GM18507 (cell line): ENCODE measurements at regions not wholly inside any gene's neighbourhood (a gene's known extent, or its start where the extent isn't known, plus 50 kb on each side); places are given as distances from the start of the nearest gene placed in this dataset.

Source experiments
- DNase-seq: peaks from one replicate; pipeline ENCODE4 v3.0.0; 2011; ENCODE audit warnings: low read depth; ENCODE audit not compliant: insufficient read length; ENCODE audit errors: extremely low spot score
- FAIRE-seq: peaks from 2 replicates; lab custom pipeline; 2011; peaks lifted over from hg19 to GRCh38; lab: Jason Lieb, UNC

- no peak for FAIRE-seq
Observed at GRCh38 chr11:70630068-70630467, 231.7 kb downstream of the CTTN start.

GRCh38 chr11:70630816-70631623 lies 232.7 kb downstream of the CTTN start:
- FAIRE-seq, result no peak
- DNase-seq, result no peak

More at GRCh38 chr11:70630068-70630467, 231.7 kb downstream of the CTTN start:
- no peak for DNase-seq

- no peak for DNase-seq
- no peak for FAIRE-seq
Observed at GRCh38 chr11:70631624-70632047, 233.3 kb downstream of the CTTN start.

GRCh38 chr11:70633610-70634009 lies 235.3 kb downstream of the CTTN start:
- DNase-seq (no peak), FAIRE-seq (no peak)

- FAIRE-seq (no peak), DNase-seq (no peak)
Observed at GRCh38 chr11:70636659-70637058, 238.3 kb downstream of the CTTN start.

- no peak for DNase-seq
- FAIRE-seq, result no peak
Observed at GRCh38 chr11:70637186-70637800, 239.0 kb downstream of the CTTN start.

- no peak for DNase-seq
- no peak for FAIRE-seq
Observed at GRCh38 chr11:70637949-70638583, 239.7 kb downstream of the CTTN start.

GRCh38 chr11:70640408-70640807 lies 242.1 kb downstream of the CTTN start:
- DNase-seq (no peak), FAIRE-seq (no peak)

- no peak for DNase-seq
- no peak for FAIRE-seq
Observed at GRCh38 chr11:70641369-70641768, 243.0 kb downstream of the CTTN start.

GRCh38 chr11:70642266-70642665 lies 243.9 kb downstream of the CTTN start:
- DNase-seq (no peak), FAIRE-seq (no peak)

GRCh38 chr11:70643642-70644041 lies 245.3 kb downstream of the CTTN start:
- DNase-seq, result no peak
- FAIRE-seq, result peak; percentile 63

GRCh38 chr11:70644343-70645060 lies 246.2 kb downstream of the CTTN start:
- FAIRE-seq, result no peak
- DNase-seq, result no peak

GRCh38 chr11:70645537-70645936 lies 247.2 kb downstream of the CTTN start:
- DNase-seq, result no peak
- FAIRE-seq, result no peak

- DNase-seq, result no peak
- FAIRE-seq, result no peak
Observed at GRCh38 chr11:70646272-70647049, 248.1 kb downstream of the CTTN start.

GRCh38 chr11:70647188-70648166 lies 249.1 kb downstream of the CTTN start:
- FAIRE-seq (no peak), DNase-seq (no peak)

GRCh38 chr11:70650075-70650909 lies 252.0 kb downstream of the CTTN start:
- peak; percentile 60 for FAIRE-seq
- DNase-seq, result peak; percentile 40

GRCh38 chr11:70651031-70651430 lies 252.7 kb downstream of the CTTN start:
- FAIRE-seq (no peak), DNase-seq (no peak)
